ENCODE measurements at regions not wholly inside any gene's neighbourhood (a gene's known extent, or its start where the extent isn't known, plus 50 kb on each side); places are given as distances from the start of the nearest gene placed in this dataset.
"Not testable (repeated sequence)": the region's sequence is repeated elsewhere in the genome, so short reads cannot be mapped to it uniquely, and the experiment has no call there.

DNA sequence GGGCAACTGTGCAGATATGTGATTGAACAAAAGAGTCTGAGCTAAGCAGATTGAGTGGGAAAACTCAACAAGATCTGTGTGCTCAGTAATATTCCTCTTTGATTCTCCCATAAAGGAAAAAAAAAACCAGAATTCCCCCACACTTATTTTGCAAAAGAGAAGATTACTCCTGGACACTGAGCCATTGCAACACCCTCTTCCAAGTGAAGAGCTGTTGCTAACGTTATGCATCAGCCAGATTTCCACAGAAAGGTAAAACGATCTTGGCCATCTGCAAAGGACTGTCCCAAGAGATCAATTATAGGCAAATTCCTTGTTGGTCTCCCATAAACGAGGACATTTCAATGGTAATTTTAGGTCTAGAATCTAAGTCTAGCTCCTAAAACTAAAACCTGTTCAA is 587.7 kb downstream of the C12orf50 start:
- TF ChIP-seq, protein P1, sequence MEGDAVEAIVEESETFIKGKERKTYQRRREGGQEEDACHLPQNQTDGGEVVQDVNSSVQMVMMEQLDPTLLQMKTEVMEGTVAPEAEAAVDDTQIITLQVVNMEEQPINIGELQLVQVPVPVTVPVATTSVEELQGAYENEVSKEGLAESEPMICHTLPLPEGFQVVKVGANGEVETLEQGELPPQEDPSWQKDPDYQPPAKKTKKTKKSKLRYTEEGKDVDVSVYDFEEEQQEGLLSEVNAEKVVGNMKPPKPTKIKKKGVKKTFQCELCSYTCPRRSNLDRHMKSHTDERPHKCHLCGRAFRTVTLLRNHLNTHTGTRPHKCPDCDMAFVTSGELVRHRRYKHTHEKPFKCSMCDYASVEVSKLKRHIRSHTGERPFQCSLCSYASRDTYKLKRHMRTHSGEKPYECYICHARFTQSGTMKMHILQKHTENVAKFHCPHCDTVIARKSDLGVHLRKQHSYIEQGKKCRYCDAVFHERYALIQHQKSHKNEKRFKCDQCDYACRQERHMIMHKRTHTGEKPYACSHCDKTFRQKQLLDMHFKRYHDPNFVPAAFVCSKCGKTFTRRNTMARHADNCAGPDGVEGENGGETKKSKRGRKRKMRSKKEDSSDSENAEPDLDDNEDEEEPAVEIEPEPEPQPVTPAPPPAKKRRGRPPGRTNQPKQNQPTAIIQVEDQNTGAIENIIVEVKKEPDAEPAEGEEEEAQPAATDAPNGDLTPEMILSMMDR (IDR thresholded peaks at IDR 0.05; ENCODE audit: low read depth, low read length, missing control alignments), result no peak

DNA sequence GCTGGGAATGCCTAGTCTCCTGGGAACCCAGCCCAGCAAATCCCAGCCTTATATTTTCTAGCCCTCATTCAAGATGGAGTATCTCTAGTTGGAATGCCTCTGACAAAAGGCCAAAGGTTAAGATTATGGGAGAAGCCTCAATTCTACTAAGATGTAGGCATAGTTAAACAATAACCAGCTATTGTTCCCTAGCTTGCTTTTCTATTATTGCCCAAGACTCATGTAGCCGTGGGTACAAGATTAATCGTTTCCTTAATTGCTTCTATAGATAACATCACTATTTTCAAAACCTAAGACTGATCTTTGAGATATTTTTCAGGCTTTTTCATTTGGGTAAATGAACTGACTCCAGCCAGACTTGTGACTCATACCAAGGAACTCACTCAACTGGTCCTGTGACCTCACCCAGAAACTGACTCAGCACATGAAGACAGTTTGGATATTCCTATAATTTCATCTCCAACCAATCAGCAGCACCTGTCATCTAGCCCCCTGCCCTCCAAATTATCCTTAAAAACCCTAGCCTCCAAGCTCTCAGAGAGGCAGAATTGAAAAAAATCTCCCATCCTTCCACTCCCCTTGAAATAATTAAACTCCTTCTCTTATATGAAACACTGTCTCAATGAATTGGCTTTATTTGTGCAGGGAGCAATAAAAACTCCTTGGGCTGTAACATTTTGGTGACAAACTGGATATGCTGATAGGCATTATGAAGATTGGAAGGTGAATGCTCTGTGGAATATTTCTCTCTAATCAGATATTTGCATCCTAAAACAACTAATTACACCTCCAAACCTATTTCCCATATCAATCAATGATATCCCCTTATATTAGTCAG is 589.0 kb downstream of the C12orf50 start:
- TF ChIP-seq, protein P1 (IDR thresholded peaks at IDR 0.05; ENCODE audit: low read depth, low read length, missing control alignments), result no peak
- no peak overlapping the region for H3K4me3 ChIP-seq (replicated peaks; ENCODE audit: low read depth, low read length)
- peak; percentile 4 for DNase-seq (ENCODE audit: extremely low read depth, low read depth)

More for the DNA sequence above, 587.7 kb downstream of the C12orf50 start:
- H3K4me3 ChIP-seq (replicated peaks; ENCODE audit: low read depth, low read length), result no peak overlapping the region
- no peak for DNase-seq (ENCODE audit: extremely low read depth, low read depth)

DNA sequence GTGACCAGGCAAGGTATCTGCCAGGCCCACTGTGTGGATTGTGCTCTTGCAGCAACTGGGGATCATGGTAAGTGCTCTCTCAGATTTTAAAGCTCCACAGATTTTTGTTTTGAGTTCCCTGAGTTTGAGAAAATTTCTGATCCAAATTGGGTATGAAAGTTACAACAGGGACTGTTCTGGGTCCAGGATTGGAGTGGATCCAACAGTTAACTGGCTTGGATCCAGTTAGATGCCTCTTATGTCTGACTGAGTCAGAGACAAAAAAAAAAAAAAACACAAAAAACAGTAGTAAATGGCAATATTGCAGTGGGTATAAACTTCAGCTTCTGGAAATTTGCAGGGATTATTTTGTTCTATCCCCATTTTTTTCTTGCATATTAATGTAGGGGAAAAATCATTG is 598.8 kb downstream of the C12orf50 start:
- H3K4me3 ChIP-seq (replicated peaks; ENCODE audit: low read depth, low read length), result no peak overlapping the region
- TF ChIP-seq, protein P1 (IDR thresholded peaks at IDR 0.05; ENCODE audit: low read depth, low read length, missing control alignments), result no peak
- no peak for DNase-seq (ENCODE audit: extremely low read depth, low read depth)

DNA sequence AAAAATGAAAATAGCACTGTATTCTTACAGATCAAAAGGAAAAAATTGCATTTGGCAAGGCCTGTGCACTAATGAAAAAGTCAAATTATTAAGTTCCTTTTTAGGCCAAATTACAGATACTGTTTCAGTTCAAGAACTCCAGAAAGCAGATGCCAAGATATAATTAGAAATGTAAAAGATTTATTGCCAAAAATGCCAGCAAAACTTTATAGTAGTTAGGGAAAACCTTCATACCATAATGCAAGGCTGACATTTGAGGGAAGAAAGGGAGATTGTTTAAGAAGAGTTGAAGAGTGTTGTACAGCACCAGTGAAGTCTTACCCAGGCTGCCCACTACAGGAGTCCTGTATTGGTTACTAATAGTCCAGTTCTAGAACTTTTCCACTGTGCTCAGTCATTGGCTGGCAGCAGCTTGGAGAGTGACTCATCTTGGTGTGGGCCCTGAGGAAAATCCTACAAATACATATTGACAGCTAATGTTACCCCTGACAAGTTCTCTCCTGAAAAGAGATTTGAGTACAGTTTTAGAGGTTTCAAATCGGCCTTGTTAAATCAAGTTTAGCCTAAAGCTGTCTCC is 600.4 kb downstream of the C12orf50 start:
- TF ChIP-seq, protein P1 (IDR thresholded peaks at IDR 0.05; ENCODE audit: low read depth, low read length, missing control alignments), result no peak
- no peak overlapping the region for H3K4me3 ChIP-seq (replicated peaks; ENCODE audit: low read depth, low read length)
- no peak for DNase-seq (ENCODE audit: extremely low read depth, low read depth)

DNA sequence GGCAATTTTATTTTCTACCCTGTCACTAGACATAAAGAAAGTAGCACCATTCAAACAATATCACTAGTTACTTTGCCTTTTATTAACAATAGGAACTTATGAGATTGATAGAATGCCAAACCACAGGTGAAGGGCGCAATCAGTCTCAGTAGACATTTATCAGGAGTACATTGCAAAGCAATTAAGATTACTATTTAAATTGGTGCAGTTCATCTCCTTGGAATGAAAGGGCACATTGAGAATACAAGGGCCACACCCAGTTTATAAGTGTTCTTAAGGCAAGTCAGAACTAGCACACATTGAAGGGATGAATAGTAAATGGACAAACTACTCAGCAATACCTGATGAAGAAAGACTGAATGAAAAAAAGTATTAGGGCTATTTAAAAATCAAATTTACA is 601.4 kb downstream of the C12orf50 start:
- DNase-seq (ENCODE audit: extremely low read depth, low read depth), result no peak
- H3K4me3 ChIP-seq (replicated peaks; ENCODE audit: low read depth, low read length), result no peak overlapping the region
- TF ChIP-seq, protein P1 (IDR thresholded peaks at IDR 0.05; ENCODE audit: low read depth, low read length, missing control alignments), result no peak

DNA sequence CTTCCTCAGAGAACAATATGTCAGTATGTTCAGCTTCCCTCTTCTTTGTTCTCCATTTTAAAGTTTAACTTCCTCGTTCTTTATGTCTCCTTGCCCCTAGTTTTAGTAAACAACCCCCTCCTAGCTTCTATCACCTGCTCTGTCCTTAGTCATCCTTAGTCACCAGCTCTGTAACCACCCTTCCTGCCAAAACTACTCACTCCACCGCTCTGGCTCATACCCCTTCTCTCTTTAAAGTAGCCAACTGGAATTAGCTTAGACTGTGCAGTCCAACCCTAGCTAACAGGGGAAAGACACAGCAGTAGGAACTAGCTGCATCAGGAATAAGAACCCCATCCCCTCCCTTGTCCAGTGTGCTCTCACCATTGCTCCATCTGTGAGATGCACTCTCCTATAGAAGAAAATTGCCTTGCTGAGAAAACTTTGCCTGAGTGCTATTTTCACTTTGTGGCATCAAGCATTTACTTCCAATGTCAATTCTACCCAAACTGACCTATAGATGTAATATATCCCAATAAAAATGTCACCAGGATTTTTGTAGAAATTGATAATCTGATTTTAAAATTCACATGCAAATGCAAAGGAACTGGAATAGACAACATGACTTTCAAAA is 603.2 kb downstream of the C12orf50 start:
- no peak overlapping the region for H3K4me3 ChIP-seq (replicated peaks; ENCODE audit: low read depth, low read length)
- DNase-seq (ENCODE audit: extremely low read depth, low read depth), result no peak
- TF ChIP-seq, protein P1 (IDR thresholded peaks at IDR 0.05; ENCODE audit: low read depth, low read length, missing control alignments), result no peak

DNA sequence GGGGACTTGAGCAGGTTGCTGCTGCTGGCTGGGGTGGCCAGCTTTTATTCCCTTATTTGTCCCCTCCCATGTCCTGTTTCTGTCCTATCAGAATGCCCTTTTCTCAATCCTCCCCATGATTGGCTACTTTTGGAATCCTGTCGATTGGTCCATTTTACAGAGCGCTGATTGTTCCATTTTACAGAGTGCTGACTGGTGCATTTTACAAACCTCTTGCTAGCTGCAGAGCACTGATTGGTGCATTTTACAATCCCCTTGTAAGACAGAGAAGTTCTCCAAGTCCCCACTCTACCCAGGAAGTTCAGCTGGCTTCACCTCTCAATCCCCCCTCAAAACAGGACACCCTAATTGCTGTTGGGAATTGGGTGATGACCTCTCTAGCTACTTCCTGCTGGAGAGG is 608.0 kb downstream of the C12orf50 start:
- not testable (repeated sequence) for DNase-seq (ENCODE audit: extremely low read depth, low read depth); H3K4me3 ChIP-seq (replicated peaks; ENCODE audit: low read depth, low read length)

Measured in HFF-Myc (cell line).